ENCODE measurements at regions not wholly inside any gene's neighbourhood (a gene's known extent, or its start where the extent isn't known, plus 50 kb on each side); places are given as distances from the start of the nearest gene placed in this dataset.

DNA sequence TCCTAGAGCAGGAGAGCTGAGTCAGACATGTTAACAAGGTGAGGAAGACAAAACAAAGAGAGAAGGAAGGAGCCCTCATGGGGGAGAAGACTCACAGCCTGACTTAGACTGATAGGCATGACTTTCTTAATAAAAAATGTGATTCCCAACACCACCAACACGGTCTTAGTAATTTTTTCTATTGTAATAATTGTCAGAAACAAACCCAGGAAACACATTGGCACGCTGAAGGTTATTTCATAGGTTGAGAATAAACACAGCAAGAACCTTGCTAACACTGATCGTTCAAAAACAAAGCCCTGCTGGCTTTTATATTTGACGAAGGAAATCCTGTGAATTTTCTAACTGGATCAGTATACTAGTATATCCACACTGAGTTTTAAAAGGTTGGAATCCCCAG lies 286.8 kb downstream of the HACE1 start:
- no peak for DNase-seq

DNA sequence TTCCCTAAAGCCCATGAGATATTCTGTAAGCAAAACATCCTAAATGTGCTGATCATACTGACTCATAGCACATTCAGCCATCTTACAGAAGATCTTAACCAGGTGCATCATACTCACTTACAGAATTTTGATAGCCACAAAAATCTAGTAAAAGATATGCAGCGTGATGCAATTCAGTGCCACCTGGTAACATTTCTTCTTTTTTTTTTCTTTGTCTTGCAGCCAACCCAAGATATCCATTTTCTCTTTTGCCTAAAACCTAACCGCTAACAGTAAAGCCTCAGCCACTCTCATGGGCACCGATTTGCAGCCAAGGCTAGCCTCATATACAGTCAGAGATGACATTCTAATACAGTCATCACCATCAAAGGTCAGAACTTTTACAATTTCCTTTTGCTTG lies 293.3 kb downstream of the HACE1 start:
- no peak for DNase-seq

DNA sequence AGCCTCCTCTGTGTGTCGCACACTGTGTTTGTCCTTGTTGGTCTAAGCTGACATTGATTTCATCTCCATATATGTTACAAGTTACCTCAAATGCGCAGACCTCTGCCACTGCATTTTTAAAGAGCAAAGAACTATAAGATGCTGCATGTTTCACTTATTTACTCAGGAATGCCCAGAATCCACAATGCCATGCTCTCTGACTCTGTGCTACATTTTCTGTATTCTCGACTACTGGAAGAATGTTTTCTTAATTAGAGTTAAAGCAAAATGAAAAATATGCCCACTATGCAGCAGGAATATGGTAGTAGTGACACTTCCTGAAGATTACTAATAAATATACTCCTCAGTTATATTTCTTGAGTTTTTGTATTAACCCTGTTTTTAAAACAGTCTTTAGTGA lies 296.4 kb downstream of the HACE1 start:
- DNase-seq, result no peak

- no peak for DNase-seq
Measured at GRCh38 chr6:104559435-104560202, 300.1 kb downstream of the HACE1 start.

GRCh38 chr6:104558746-104559145 lies 301.0 kb downstream of the HACE1 start:
- DNase-seq, result no peak

DNA sequence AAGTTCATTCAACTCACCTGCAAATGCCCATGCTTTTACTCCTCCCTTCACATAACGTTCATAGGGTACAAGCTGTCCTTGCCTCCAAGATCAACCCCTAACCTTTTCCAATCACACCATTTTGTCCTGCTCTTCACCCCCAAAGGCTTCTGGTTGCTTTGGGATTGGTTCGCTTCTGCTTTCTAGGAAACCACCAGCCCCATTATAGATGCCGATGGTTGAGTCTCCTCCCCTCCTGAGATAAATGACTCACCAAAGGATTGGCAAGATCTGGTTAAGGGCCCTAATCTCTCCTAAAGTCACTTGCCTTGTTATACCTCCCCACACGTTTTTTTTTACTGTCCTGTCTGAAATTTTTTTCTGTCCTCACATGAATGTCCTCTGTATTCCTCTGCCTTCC lies 311.4 kb downstream of the HACE1 start:
- no peak for DNase-seq

- no peak for DNase-seq
Measured at GRCh38 chr6:104541411-104541810, 318.3 kb downstream of the HACE1 start.

DNA sequence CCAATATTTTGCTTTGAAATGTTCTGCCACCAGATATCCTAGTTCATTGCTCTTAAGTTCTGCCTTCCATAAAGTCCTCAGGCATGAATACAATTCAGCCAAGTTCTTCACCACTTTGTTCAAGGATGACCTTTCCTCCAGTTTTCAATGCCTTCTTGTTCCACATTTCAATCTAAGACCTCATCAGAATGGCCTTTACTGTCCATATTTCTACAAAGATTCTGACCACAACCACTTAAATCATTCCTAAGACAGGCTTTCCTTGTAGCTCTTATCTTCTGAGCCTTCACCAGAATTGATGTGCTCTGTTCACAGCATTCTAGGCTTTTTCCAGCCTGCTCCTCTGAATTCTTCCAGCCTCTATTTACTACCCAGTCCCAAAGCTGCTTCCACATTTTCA lies 319.0 kb downstream of the HACE1 start:
- no peak for DNase-seq

- DNase-seq, result no peak
Measured at GRCh38 chr6:104539173-104539572, 320.5 kb downstream of the HACE1 start.

DNA sequence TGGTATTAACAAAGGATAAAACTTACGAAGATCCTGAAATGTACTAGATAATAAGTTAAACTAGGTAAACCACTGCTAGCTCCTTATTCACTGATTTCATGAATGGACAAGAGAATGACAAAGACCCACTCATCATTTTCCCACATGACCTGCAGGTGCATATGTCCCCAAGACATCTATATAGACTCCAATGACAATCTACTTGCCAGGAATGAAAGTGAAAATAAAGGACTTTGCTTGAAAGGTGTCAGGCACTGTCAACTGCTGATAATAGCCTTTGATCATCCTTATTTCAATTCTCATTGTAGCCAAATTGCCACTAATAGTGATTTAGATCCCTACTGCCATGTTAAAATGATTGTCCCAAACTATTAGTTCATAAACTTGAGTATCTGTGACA lies 321.8 kb downstream of the HACE1 start:
- no peak for DNase-seq

DNA sequence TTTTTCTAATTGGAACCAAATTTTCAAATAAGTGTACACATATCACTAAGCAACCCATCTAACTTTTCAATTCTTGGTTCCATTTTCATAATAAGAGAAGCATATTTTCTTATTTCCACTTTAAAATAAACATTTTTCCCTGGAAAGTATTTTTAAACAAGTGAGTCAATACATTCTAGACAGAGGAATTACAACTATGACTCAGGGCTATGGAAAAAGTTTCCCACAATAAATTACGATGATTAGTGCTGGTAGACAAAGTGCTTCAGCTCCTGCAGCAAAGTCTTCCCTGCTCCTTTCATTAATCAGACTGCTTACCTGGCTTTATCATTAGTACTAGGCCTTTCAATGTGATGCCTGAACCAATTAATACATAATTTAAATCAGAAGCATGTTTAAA lies 322.5 kb downstream of the HACE1 start:
- no peak for DNase-seq

- DNase-seq, result no peak
Measured at GRCh38 chr6:104532462-104532861, 327.3 kb downstream of the HACE1 start.

DNA sequence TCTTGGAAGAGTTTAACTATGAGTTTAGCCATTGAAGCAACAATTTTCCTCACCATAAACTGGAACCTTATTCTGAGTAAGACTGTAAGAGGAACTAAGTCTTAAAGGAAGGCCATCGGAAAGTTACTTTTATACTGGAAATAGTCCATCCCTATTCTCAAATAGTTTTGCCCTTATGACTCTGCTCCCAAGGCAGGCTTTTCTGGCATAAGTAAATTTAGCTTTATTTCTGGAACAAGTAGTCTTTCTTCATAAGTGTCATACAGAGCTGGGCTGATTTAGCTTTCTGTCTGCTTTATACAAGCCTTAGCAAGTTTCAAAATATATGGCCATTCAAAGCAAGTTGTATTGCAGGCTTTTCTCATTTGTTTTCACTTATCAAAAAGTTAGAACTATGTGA lies 328.1 kb downstream of the HACE1 start:
- DNase-seq, result peak; percentile 10

DNA sequence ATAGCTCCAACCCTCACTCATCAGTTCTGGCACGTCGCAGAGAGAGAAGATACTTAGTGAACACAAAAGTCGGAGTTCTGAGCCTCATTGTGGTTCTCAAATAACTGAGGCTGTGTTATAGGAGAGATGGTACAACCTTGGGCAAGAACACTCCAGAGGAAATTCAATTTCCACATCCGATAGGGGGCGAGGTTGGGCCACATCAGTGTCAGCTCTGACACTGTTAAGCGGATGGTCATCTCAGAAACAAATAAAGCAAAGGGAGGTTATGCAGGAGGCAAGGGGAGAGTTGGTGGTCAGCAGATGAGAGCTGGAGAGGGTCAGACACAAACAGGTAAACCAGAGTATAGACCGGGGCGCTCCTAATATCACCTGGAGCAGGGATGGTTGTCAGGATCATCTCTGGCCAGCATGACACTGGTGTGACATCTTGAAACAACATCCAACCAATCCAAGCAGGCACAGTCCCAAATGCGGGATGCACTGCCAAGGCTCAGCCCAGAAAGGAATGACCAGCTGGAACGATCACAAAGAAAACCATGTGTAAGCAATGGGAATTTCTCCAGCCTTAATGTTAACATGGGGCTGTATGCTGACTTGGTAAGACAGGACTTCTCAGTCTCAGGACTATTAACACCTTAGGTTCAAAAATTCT lies 331.8 kb downstream of the HACE1 start:
- peak; percentile 44 for DNase-seq

GRCh38 chr6:104527311-104527710 lies 332.4 kb downstream of the HACE1 start:
- DNase-seq, result peak; percentile 44

- peak; percentile 22 for DNase-seq
Measured at GRCh38 chr6:104526376-104526775, 333.3 kb downstream of the HACE1 start.

- DNase-seq, result peak; percentile 89
Measured at GRCh38 chr6:104525677-104526322, 333.9 kb downstream of the HACE1 start.

GRCh38 chr6:104522533-104522932 lies 337.2 kb downstream of the HACE1 start:
- DNase-seq, result no peak

GRCh38 chr6:104521176-104521575 lies 338.5 kb downstream of the HACE1 start:
- DNase-seq, result peak; percentile 24

DNA sequence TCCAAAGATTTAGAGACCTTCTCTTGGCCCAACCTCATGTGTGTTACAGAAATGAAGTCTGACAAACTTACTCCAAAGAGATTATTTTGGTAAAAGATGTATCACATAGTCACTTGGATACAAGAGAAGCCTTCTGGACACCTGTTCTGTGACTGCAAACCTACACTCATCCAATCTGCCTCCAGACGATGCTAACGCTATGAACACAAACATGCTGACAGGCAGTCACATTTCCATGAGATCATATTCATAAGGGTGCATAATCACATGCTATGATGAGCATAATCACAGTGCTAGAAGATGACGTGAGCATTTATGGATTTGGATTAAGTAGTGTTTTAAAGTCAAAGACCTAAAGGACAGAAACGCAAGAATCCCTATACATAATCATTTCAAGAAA lies 340.2 kb downstream of the HACE1 start:
- DNase-seq, result no peak

- no peak for DNase-seq
Measured at GRCh38 chr6:104509355-104509754, 350.4 kb downstream of the HACE1 start.

DNA sequence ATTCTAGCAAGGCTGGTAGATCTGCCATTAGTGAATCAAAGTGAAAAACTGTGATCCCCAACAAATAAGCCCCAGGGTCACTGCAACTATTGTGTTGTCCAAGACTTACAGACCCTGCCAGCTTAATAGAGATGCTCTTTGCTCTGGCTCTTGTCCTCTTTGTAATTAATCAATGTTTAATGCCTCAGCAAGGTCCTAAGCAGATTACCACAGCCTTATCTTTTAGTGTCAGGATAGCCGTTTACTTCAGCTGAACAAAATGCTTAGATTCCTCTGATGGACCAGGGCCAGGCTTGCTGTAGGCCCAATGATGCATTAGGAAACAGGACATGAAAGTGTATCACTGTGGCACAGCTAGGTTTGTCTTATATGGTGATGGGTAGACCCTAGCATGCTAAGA lies 353.3 kb downstream of the HACE1 start:
- DNase-seq, result no peak

DNA sequence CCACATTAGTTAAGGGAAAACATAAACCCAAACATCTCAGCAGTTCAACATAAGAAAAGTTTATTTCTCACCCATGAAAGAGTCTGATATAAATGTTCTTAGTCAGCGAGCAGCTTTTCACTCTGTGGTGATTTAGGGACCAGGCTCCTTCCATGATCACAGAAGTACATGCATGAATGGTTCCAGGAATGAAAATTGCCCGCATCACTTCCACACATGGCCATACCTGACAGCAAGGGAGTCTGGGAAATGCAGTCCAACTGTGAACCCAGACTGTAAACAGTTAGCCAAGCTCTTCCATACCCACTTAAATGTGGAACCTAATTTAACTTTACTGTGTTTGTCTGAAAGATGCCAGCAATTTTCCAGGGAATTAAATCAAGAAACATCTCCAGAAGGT lies 353.9 kb downstream of the HACE1 start:
- no peak for DNase-seq

DNA sequence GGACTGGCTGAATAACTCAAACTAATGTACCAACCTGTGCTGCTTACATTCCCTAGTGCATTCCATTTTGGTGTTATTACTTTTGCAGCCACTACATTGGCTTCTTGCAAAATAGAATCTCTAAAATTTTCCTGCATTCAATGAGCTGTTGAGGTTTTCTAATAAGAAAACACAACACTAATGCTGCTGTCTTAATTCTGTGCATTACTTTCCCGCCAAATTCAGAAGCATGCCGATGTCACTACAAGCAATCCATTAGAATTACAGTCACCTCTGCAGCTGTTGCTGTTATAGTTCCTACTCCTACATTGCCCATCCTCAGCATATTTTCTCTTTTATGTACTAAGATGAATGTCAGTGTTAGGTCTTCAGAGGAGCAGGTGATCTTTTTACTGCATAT lies 359.5 kb downstream of the HACE1 start:
- DNase-seq, result no peak

Data from midbrain (tissue), 1 donor.